Lower leg skin (tissue), 3 donors: ENCODE measurements at regions not wholly inside any gene's neighbourhood (a gene's known extent, or its start where the extent isn't known, plus 50 kb on each side); places are given as distances from the start of the nearest gene placed in this dataset.

ENCODE experiments used
- CTCF ChIP-seq, 3 donors: fragments of 450-650 bp; IDR thresholded peaks; one replicate each; pipeline ENCODE4 v1.5.1; 2016; ENCODE audit warnings: antibody characterized with exemption in 3 of 3, mild to moderate bottlenecking in 3 of 3, moderate library complexity in 2 of 3
- POLR2A ChIP-seq, 2 donors: fragments of 450-650 bp; IDR thresholded peaks; one replicate each; pipeline ENCODE4 v1.6.1; 2016 to 2017; ENCODE audit warnings: antibody characterized with exemption in 2 of 2, mild to moderate bottlenecking in 1 of 2, moderate library complexity in 1 of 2

GRCh38 chr4:154988511-154988910, 207.4 kb downstream of the RBM46 start:
- TF ChIP-seq CTCF (IDR thresholded peaks at IDR 0.05) (no peak), POLR2A (IDR thresholded peaks at IDR 0.05) (no peak)
